ENCODE measurements at regions not wholly inside any gene's neighbourhood (a gene's known extent, or its start where the extent isn't known, plus 50 kb on each side); places are given as distances from the start of the nearest gene placed in this dataset.

DNA sequence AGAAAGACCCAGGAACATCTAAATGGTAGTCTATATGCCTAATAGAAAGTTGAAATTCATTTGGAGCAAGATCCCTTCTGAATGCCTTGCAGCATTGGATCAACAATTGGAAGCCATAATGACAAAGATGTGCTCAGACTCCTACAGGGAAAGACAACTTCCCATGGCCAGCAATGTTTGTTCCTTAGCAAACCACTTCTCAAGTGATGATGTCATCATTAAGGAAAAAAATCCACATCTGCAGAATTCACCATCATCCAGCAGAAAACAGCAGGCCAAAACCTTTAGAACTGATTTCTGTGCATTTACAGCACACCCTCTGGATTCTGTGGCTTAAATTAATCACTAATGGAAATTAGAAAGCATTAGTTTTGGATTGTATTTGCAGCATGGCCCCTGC lies 82.4 kb upstream of the ZIC3 start:
- no peak for DNase-seq (ENCODE audit: low spot score)

DNA sequence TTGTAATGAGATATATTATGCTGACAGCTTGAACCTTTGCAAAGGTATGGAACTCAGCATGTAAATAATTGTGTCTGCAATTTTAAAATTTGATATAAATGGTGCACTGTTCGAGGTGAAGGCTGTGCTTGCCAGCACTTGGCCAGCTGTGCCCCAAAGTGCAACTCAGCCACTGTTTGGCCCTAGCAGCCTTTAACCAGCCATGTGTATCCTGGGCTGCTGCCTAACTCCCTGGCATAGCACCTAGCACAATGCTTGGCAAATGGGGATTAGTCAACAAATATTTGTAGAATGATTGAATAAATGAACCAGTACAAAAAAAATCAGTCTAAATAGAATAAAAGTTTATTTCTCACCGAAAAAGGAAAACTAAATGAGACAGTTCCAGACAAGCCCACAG lies 83.8 kb upstream of the ZIC3 start:
- no peak for DNase-seq (ENCODE audit: low spot score)

DNA sequence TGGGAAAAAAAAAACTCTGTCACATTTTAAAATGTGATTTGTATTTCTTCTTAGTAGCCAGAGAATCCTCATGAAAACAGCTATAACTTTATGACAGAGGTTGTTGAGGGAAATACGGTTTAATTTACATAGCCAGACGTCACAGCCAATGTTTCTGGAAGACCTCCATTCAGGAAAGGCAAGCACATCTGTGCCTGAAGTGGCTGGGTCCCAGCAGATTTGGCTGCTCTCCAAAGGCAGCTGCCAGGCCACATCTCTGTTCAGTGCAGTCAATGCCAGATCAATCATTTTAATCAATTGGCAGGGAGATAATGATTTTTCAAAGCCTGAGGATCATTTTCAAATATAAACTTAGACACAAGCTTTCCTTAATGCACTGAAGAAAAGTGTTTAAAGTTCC lies 86.5 kb upstream of the ZIC3 start:
- no peak for DNase-seq (ENCODE audit: low spot score)

DNA sequence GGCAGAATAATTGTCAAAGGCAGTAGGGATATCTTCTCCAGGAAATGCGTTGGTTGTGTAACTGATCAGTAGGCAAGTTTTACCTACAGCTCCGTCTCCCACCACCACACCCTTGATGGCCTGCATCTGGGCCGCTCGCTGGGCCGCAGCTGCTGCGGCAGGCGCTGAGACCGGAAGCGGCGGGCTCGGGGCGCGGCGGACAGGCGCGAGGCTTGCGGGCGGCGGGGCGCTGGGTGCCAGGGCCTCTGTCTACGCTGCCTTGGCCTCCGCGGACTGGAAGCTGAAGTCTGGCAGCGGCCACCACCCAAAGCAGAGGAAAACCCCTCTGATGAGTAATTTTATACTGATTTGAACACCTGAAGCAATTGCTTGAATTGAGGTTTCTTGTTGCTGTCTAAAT lies 124.2 kb upstream of the ZIC3 start:
- no peak for DNase-seq (ENCODE audit: low spot score)

DNA sequence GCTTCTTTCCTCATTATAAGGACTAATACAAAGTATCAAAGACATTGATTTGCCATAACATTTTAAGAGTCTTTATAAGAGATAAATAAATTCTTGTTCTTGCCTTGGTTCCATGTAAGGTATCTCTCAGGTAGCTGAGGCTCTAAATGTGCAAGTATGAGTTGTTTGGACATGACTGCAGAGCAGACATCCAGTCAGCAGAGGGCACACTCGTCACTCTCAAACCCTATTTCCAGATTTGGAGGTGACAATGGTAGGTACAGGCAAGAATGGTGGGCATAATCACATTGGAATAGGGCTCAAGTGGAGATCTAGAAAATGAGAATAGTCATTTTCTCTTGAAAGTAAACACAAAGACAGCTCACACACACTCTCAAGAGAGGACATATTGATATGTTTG lies 133.3 kb upstream of the ZIC3 start:
- DNase-seq (ENCODE audit: low spot score) = no peak

DNA sequence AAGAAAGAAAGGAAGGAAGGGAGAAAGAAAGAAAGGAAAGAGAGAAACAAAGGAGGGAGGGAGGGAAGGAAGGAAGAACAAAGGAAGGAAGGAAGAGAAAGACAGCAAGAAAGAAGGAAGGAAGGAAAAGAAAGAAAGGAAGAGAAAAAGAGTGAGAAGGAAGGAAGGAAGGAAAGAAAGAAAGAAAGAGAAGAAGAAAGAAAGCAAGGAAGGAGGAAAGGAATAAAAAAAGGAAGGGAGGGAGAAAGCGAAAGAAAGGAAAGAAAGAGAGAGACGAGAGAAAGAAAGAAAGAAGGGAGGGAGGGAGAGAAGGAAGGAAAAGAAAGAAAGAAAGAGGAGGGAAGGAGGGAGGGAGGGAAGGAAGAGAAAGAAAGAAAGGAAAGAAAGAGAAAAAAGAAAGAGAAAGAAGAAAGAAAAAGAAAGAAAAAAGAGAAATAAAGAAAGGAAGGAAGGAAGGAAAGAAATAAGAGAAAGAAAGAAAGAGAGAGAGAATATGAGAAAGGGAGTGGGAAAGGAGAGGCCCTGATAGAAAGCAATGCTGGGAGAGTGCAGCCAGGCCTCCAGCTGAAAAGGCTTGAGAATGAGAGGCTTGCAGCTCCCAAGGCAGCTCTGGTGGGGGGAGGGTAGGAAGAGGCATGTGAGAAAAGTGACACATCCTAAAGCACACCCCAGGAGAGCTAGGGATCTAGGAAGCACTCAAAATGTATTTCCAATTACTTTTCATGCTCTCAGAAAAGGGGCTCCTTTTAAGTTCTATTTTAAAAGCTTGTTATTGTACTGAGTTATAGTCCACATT lies 134.0 kb upstream of the ZIC3 start:
- no peak for DNase-seq (ENCODE audit: low spot score)

DNA sequence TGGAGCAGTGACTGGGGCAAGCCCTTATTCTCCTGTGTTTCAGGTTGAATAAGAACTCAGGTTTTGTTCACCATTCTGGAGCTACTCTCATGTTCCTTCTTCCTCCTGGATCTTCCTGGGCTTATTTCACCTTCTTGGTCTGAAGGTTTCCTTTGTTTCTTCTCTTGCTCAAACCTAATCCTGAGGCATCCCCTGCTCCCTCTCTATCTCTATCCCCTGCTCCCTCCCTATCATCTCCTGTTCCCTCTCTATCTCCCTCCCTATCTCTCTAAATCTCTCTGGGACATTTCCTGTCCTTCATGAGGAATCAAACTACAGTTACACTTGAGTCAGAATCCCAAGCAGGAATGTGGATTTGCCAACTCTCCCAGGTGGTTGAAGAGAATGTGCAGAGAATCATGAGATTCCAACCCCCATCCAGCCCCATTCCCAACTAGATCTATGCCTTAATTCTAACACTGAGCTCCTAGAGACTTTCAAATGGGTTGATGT lies 134.9 kb upstream of the ZIC3 start:
- no peak for DNase-seq (ENCODE audit: low spot score)

DNA sequence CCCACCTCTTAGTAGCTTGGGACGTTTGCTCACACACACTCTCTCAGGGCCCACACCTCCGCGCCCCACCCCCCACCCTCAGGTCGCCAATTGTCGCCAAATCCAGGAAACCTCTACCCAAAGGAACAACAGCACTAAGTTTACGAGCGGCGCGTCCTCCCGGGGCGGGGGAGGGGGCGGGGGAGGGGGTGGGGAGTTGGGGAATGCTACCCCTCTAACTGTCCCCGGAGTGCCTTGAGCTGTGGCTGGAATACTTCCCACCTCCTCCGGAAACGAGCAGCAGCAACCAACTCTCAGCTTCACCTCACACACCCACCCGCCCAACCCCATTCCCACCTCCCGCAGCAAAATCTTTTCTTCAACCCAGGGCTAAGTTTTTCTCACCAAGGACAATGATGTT lies 135.6 kb upstream of the ZIC3 start:
- no peak for DNase-seq (ENCODE audit: low spot score)

DNA sequence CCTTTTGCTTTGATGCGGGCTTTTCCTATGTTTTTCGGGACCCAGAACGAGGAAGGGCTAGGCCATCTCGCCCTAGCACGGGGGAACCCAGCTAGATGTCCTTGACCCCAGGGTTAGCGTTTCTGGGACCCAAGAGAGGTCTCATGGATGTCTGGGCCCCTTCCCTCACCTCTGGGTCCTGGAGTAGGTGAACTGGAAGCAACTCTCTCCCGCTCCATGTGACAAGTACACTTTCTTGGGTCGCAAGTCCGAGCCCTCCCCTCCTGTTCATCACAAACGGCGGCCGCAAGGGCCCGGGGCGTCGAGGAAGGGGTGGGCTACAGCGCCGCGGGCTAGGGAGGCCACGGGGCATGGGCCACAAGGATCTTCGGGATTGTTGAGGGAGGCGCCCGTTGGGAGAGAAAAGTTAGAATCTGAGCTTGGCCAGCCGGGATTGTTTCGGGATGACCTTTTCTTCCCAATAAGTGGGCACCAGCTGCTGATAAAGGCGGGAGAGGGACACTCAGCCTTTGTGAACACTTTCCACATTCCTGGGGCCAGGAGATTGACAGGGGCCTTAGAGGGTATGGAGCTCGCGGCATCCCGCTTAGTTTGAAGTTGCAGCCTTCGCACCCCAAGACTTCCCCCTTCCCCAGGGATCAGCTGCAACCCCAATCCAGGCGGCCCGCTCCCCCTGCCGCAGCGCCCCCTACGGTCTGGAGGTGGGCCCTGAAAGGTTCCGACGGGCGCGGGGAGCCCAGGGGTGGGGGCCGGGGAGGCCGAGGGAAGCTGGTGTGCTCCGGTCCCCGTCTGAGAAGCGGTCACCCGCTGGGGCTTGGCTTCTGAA lies 136.9 kb upstream of the ZIC3 start:
- DNase-seq (ENCODE audit: low spot score) = no peak

DNA sequence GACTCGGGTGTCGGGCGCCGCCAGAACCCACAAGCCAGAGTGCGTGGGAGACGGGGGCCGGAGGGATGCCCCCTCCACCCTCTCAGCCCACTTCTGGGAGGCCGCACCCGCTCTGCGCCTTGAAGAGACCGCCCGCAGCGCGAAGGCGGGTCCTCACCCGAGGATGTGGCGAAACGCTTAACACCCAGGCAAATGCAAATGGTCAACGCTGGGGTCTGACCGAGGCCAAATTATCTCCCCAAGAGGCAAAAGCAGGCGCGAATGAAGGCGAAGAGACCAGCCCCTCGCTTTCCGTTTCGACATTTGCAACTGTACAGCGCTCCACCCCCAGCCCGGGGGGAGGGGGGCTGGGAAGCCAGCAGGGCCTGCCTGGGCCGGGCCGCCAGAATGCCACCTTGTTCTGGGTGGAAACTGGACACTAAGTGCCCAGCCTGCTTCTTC lies 137.7 kb upstream of the ZIC3 start:
- no peak for DNase-seq (ENCODE audit: low spot score)

DNA sequence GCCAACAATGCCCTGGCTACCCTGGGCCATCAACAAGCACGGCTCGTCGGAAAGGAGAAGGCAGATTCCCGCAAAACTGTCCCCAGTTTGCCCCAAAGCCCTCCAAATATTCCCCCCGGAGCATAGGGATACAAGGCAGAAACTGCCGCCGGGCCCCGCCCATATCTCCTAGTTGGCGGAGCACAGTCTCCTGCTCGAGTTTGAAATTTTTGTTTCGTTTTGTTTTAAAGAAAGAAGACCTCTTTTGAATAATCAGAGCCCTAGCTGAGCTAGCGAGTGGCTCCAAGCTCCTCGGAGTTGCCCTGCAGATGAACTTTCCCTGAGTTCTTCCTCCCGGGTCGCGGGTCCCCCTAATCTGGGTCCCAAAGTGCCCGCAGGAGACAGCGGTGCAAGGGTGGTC lies 138.1 kb upstream of the ZIC3 start:
- no peak for DNase-seq (ENCODE audit: low spot score)

DNA sequence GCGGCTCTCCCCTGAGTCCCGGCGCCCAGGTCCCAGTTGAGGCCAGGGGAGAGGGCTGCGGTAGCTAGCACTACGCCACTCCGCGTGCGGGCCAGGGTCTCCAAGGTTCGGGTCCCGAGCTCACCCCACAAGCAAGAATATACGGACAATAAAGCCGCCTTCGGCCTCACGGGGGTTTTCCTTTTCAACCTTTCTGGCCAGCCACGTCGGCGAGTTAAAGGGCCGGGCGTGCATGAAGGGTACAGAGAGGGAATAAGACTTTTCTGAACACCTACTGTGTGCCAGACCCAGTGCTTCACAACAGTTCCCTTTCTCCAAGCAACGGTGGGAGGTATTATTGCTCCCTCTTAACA lies 138.5 kb upstream of the ZIC3 start:
- no peak for DNase-seq (ENCODE audit: low spot score)

DNA sequence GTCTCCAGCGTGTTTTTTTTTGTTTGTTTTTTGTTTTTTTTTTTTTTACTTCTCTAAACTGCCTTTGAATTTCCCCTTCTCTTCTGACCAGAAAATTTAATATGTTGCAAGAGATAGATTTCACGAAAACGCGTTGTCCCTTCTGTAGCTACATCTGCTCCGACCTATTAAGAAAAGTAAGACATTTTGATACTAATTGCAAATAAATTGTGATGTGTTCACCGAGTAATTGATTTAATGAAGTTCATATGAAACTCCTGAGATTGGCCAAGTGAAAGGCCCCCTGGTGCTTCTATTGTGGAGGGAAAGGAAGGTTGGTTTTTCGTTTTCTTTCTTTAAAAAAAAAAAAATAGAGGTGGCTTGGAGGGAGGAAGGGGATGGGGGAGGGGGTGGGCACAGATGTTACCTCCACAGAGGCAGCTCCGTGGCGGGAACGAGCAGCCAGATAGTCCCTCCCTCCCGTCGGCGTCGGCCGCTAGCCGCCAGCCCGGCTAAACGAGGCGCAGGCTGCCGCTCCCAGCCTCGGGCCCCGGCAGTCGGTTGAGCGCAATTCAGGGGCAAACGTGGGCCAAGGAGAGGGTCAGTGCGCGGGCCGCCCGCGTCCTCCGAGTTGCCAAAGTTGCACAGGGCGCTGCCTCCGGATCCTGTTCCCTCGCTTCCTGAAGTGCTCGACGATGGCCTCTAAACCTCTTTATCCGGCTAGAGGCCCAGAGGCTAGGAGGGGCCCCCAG lies 139.1 kb upstream of the ZIC3 start:
- no peak for DNase-seq (ENCODE audit: low spot score)

DNA sequence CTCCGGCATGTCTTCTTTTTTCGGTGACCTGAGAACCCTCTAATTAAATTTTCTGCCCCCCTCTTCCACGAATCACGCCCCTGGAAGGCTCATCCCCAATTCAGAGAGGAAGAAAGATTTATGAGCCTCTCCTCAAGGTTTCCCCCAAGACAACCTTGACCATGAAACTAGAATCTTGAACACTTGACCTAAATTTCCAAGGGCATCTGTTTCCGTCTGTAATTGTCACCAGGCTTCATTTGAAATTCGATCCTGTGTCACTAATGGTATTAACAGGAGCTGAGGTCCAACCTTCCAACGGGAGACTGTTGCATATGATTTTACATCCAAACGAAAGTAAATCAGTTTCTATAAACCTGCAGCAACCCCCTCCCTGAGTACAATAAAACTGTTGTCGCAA lies 139.9 kb upstream of the ZIC3 start:
- no peak for DNase-seq (ENCODE audit: low spot score)

DNA sequence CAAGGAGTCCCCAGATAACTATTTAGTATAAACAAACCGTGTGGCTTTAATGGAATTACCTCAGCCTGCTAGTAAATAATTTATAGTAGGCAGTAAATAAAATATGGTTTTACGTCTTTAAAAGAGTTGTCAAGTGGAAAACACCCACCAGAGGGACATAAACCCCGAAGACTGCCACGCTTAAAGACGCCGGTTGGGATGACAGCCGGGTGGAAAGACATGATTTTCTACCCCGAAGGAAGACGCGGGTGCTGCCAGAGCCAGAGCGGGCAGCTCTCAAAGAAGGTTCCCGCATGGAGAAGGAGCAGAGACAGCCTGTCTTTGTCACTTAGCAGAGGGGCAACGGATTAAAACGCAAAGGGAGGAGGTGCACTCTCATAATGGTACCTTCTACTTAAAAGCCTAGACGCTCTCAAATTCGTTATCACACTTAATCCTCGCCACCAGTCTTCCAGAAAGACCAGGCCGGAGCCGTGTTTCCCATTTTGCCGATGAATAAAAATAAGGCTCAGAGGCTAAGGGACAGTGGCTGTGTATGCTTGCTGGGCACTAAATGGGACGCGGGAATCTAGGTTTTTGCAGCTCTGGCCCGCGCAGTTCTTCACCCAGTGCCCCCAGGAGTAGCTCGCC lies 140.5 kb upstream of the ZIC3 start:
- DNase-seq (ENCODE audit: low spot score) = no peak

DNA sequence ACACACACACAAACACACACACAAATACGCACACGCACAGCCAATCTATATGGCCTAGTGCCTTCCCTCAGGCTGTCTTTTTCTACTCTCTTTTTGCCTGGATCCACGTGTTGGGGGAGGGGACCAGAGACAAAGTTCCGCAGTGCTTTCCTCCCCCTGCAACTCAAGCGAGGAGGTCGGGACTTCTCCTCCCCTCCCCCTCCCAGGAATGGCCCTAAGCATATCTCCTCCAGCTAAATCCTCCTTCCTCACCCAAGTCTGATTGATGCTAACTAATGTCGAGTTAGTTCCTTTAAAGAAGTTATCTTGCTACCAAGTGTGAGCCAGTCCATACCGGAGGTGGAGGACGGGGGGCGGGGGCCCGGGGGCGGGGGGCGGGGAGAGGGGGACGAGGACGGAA lies 141.2 kb upstream of the ZIC3 start:
- DNase-seq (ENCODE audit: low spot score) = no peak

DNA sequence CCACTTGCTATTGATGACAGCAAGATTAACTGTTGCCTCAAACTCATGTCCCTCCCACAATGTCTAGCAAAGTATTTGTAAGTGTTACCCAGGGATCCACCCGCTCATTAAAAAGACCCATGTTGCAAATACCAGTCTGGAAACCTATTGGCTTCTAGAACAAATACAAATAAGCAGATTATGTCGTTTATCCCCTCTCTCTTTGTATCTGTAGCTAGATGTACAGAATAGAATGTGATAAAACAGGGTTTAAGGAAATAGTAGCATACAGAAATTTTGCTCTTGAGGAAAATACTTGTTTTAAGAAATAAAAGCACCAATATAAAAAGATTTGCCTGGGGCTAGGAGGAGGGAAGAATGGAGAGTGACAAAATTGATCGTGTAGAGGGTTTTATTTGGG lies 142.7 kb upstream of the ZIC3 start:
- DNase-seq (ENCODE audit: low spot score) = no peak

DNA sequence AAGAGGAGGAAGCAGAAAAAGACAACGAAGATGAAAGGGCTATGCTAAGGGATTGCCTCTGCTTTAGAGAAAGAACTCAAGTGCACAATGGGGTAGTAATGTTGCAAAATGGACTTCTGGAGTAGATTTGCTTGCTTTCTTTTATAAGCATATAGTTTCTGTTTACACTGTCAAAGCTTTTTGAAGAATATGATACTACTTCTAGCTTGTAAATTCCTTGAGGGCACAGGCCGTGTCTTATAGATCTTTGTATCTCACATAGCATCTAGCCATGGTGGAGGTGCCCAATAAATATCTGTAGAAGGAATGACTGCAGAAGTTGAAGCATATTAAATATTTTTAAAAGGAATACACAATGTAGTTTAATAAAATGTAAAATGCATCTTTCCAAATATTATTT lies 147.8 kb upstream of the ZIC3 start:
- DNase-seq (ENCODE audit: low spot score) = no peak

DNA sequence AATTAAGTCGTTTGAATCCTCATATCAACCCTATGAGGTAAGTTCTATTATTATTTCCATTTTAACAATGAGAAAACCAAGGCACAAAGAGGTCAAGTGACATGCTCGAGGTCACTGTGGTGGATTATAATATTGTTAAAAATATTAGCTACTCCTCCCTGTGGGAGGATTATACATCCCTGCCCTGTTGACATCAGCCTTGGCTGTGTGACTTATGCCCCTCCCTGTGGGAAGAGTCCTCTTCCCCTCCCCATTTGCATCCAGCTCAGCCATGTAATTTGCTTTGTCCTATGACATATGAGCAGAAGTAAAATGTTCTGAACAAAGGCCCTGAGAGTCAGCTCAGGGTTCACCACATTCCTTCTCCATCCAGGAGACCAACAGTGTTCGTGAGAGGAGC lies 152.7 kb upstream of the ZIC3 start:
- no peak for DNase-seq (ENCODE audit: low spot score)

DNA sequence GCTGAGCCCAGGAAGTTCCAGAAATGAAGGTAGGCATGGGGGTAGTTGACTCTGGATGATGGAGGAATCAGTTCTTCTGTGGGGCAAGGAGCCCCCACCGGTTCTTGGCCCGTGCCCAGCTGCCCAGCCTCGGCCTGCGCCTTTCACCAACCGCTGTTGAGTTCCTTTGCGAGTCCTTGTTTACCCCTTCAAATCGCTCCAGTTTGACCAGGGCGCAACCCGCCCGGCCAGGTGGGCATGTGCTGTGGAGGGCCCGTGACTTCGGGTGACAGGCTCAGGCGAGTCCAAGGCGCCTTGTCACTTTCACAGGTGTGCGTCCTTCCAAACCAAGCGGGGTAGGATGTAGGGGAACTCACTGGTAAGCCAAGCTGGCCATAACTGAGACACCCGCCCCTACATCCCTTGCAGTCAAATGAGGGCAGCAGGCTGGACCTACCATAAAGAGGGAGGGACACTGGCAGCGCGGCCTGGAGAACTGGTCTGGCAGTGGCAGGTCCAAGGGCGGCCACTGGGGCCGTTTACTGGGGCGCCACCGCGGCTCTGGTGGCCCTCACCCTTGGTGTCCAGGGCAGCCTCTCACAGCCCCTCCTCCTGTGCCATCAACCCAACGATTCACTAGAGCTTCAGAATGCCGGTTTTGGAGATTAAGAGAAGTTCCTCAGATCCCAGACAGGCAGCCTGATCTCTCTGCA lies 160.3 kb upstream of the ZIC3 start:
- no peak for DNase-seq (ENCODE audit: low spot score)

DNA sequence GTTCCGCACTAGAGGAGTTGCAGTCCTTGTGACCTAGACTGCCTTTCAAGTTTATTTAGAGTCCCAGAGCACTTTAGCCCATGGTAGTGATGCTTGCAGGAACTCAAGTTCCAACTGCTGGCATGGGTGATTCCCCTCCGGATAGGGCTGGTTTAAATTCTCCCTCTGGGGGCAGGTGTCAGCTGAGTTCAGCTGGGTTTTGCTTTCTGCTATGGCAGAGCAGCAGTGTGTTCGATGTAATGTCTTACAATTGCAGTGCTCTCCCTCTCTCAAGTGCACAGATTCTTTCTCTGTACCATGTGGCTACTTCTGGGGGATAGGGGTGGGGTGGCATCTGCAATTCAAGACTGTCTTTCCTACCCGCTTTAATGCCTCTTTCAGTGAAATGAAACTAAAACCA lies 164.8 kb upstream of the ZIC3 start:
- no peak for DNase-seq (ENCODE audit: low spot score)

DNA sequence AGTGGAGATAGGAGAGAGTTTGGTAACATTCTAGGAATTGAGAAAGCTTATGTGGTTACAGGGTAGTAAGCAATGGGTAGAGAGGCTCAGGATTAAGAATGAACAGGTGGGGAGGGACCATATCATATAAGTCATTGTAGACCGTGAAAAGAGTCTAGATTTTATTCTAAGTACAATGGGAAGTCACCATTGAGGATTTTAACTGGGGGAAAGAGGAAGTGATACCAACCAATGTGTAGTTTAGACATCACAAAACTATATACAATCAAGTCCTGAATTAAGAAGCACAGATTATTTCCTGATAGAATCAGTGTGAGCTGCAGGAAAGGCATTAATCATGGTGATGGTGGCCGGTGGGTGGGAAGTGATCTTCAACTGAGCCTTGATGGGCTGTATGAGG lies 178.3 kb upstream of the ZIC3 start:
- DNase-seq (ENCODE audit: low spot score) = no peak
